Right lobe of liver (tissue), 6 donors: ENCODE measurements at regions not wholly inside any gene's neighbourhood (a gene's known extent, or its start where the extent isn't known, plus 50 kb on each side); places are given as distances from the start of the nearest gene placed in this dataset.

Experiments
- ATAC-seq, 4 donors: fragments of 200-7000 bp; cut with Tn5 transposase; one replicate each; pipeline ENCODE4 v1.9.1; 2020; ENCODE audit warnings: mild to moderate bottlenecking in 4 of 4, moderate library complexity in 4 of 4
- DNase-seq, 3 donors: peaks; one replicate each; pipeline ENCODE4 v3.0.0-alpha.2; 2020
- H3K27ac ChIP-seq, 3 donors: fragments of 200-600 bp; one replicate each; pipeline ENCODE4 v1.8.0; 2022
- H3K27me3 ChIP-seq, 2 donors: fragments of 200-600 bp; one replicate each; pipeline ENCODE4 v1.8.0; 2022
- H3K36me3 ChIP-seq, 4 donors: fragments of 200-600 bp; sonication (generic) in 1 of 4; one replicate each; pipeline versions ENCODE4 v1.5.1 to v1.8.0; 2017 to 2022; ENCODE audit warnings: control low read depth in 1 of 4
- H3K4me1 ChIP-seq, 4 donors: fragments of 200-600 bp; sonication (generic) in 1 of 4; one replicate each; pipeline versions ENCODE4 v1.5.1 to v1.8.0; 2017 to 2022; ENCODE audit warnings: control low read depth in 1 of 4
- H3K4me3 ChIP-seq, 3 donors: fragments of 200-600 bp; one replicate each; pipeline ENCODE4 v1.8.0; 2022
- H3K9me3 ChIP-seq, 4 donors: fragments of 200-600 bp; sonication (generic) in 1 of 4; one replicate each; pipeline versions ENCODE4 v1.5.1 to v1.8.0; 2017 to 2022; ENCODE audit warnings: control low read depth in 1 of 4
- CTCF ChIP-seq, 4 donors: fragments of 200-600 bp in 3 of 4; fragments of 450-650 bp in 1 of 4; IDR thresholded peaks; one replicate each; pipeline versions ENCODE4 v1.5.1 to v1.8.0; 2016 to 2022; ENCODE audit warnings: antibody characterized with exemption in 4 of 4, mild to moderate bottlenecking in 2 of 4
- POLR2A ChIP-seq: fragments of 450-650 bp; IDR thresholded peaks from one replicate; pipeline ENCODE4 v1.6.1; 2017; ENCODE audit warnings: antibody characterized with exemption, mild to moderate bottlenecking
- WGBS: methylation state at CpG from one replicate; pipeline ENCODE4 v1.1.6; 2018; ENCODE audit warnings: low coverage, low lambda C conversion rate; ENCODE audit not compliant: insufficient coverage; ENCODE audit errors: missing lambda C conversion rate; 5-methylcytosine and 5-hydroxymethylcytosine counted together
- intact Hi-C, 2 donors: fragments of 100-400 bp; cut with DNase I; formaldehyde crosslinking; loops; one replicate each; pipeline versions ENCODE4 v1.11.2 to v1.14.1; 2022
- donor health status: DM: no; HTN: yes; CAD: no.
- donor health status: DM: no; HTN: no; CAD: no.
- donor health status: DM: no; HTN: no; CAD: no.
- donor health status: DM: no; HTN: yes; CAD: no.
- donor health status: DM: no; HTN: yes; CAD: no.

DNA sequence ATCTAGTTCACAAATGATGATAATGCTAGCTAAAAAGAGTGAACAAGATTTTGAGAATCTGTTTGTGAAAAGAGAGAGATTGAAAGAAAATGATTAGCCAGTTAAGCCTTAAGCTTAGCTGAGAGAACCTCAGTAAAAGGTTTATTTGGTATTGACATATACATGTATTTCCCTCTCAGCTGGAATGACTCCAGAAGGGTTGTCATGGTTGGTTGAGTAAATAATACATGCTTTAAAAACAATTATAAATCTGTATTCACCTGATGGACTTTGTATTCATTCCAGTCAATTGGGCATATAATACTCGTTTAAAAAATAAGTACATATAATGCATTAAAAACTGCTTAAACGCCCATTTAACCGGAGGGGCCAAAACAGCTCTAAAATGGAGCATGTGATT is 181.4 kb downstream of the GRB14 start:
- ATAC-seq: no peak
- DNase-seq: no peak

GRCh38 chr2:164439235-164439634 is 182.0 kb downstream of the GRB14 start:
- Histone ChIP-seq H3K4me3 (no peak overlapping the region), H3K9me3 (no peaks in the 10 kb centered on the region), H3K4me1 (peaks cover 0 to 6% (median 0%) of the 10 kb centered on the region in 4 donors), H3K36me3 (no peaks in the 10 kb centered on the region), H3K27ac (no peak overlapping the region), H3K27me3 (no peaks in the 10 kb centered on the region)
- DNase-seq (no peak), ATAC-seq (no peak)
- intact Hi-C loops: no loop called here
- TF ChIP-seq CTCF (IDR thresholded peaks at IDR 0.05): no peak
- TF ChIP-seq POLR2A: no peak

More for the DNA sequence above, 181.4 kb downstream of the GRB14 start:
- 77% methylated on average over 3 of the region's 3 CpGs for WGBS
- Histone ChIP-seq H3K36me3 (no peaks in the 10 kb centered on the region), H3K4me3 (no peak overlapping the region), H3K9me3 (no peaks in the 10 kb centered on the region), H3K27ac (no peak overlapping the region), H3K27me3 (no peaks in the 10 kb centered on the region), H3K4me1 (peaks cover 0 to 6% (median 0%) of the 10 kb centered on the region in 4 donors)
- intact Hi-C loops: no loop called here
- no peak for TF ChIP-seq CTCF (IDR thresholded peaks at IDR 0.05)

GRCh38 chr2:164438490-164439205 is 182.6 kb downstream of the GRB14 start:
- H3K36me3 ChIP-seq: no peaks in the 10 kb centered on the region
- ATAC-seq: no peak

DNA sequence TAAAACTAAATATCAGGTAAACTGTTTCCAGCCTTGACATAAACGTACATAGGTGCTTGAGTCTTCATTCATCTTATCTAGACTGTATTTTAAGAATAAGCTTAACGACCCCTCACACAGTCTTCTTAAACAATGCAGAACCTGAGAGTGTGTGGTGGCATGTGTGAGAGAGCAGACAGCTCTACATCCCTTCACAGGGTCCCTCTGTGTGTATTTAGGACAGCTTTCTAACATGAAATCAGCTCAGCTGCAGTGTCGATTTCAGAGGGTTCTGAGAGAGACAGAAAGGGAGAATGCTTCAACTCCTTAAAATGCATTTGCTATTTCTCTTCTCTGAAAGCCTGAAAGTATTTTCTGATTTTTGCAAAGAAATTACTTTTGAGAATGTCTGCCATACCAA is 185.2 kb downstream of the GRB14 start:
- Histone ChIP-seq H3K27ac (no peak overlapping the region), H3K4me3 (no peak overlapping the region), H3K36me3 (no peaks in the 10 kb centered on the region), H3K4me1 (no peaks in the 10 kb centered on the region), H3K27me3 (no peaks in the 10 kb centered on the region), H3K9me3 (no peaks in the 10 kb centered on the region)
- DNase-seq (no peak), ATAC-seq (no peak)
- no peak for TF ChIP-seq CTCF (IDR thresholded peaks at IDR 0.05)
- no peak for TF ChIP-seq POLR2A
- intact Hi-C loops: no loop called here
- 31% methylated on average over 3 of the region's 3 CpGs for WGBS

More at GRCh38 chr2:164438490-164439205, 182.6 kb downstream of the GRB14 start:
- Histone ChIP-seq H3K27ac (no peak overlapping the region), H3K4me1 (peaks cover 0 to 6% (median 0%) of the 10 kb centered on the region in 4 donors), H3K9me3 (no peaks in the 10 kb centered on the region), H3K4me3 (no peak overlapping the region), H3K27me3 (no peaks in the 10 kb centered on the region)
- TF ChIP-seq POLR2A (no peak), CTCF (IDR thresholded peaks at IDR 0.05) (no peak)
- intact Hi-C loops: no loop called here
- no peak for DNase-seq
